Endothelial cell of umbilical vein (primary cell): ENCODE measurements at regions not wholly inside any gene's neighbourhood (a gene's known extent, or its start where the extent isn't known, plus 50 kb on each side); places are given as distances from the start of the nearest gene placed in this dataset.

Experiments used
- POLR2A ChIP-seq: IDR thresholded peaks from 2 replicates; pipeline ENCODE4 v1.6.1; 2012; ENCODE audit warnings: low read depth, mild to moderate bottlenecking, control low read depth, low read length
- POLR2AphosphoS5 ChIP-seq: IDR thresholded peaks from 2 replicates; pipeline ENCODE4 v1.6.1; 2012; ENCODE audit warnings: low read depth, mild to moderate bottlenecking, control low read depth, low read length, moderate library complexity; ENCODE audit not compliant: insufficient read depth
- TF ChIP-seq, protein P1 (sequence below), 2 donors: IDR thresholded peaks; 1 replicate in 1 of 2; 2 replicates in 1 of 2; pipeline ENCODE4 v1.5.1; 2011; ENCODE audit warnings: low read length in 2 of 2, mild to moderate bottlenecking in 2 of 2, moderate library complexity in 2 of 2, control low read depth in 1 of 2, inconsistent platforms in 1 of 2, low read depth in 1 of 2; ENCODE audit not compliant: insufficient read depth in 1 of 2; ENCODE audit errors: extremely low read depth in 1 of 2

DNA sequence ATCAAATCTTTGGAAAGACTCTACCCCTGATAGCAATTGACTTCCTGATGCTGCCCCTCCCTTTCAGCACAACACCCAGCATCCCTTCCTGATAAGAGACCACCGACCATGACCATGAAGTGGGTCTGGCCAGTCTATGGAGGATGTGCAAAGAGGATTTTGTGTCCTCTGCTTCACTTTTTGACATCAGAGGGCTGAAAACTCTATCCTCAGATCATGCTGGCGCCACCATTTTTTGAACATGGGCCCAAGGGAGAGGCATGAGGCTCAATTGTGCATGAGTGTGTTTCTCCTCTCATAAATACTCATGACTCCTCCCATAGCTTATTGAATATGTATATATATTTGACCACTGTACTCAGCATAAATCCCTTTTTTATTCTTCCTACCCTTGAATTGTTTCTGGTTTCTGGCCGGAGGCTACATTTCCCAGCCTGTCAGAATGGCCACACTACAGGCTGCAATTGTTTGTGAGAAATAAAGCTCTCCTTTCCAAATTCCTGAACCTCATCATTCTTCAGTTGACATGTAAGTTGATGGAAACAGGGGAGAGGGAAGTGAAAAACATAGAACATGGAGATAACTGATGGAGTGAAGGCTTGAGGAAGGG, 314.1 kb downstream of the MYCN start:
- TF ChIP-seq POLR2A (no peak), POLR2AphosphoS5 (no peak)
- TF ChIP-seq, protein P1, sequence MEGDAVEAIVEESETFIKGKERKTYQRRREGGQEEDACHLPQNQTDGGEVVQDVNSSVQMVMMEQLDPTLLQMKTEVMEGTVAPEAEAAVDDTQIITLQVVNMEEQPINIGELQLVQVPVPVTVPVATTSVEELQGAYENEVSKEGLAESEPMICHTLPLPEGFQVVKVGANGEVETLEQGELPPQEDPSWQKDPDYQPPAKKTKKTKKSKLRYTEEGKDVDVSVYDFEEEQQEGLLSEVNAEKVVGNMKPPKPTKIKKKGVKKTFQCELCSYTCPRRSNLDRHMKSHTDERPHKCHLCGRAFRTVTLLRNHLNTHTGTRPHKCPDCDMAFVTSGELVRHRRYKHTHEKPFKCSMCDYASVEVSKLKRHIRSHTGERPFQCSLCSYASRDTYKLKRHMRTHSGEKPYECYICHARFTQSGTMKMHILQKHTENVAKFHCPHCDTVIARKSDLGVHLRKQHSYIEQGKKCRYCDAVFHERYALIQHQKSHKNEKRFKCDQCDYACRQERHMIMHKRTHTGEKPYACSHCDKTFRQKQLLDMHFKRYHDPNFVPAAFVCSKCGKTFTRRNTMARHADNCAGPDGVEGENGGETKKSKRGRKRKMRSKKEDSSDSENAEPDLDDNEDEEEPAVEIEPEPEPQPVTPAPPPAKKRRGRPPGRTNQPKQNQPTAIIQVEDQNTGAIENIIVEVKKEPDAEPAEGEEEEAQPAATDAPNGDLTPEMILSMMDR (IDR thresholded peaks at IDR 0.05; ENCODE audit: extremely low read depth in 1 of 2, insufficient read depth in 1 of 2, low read depth in 1 of 2, low read length in 2 of 2), result no peak
